HG02970 (cell line): ENCODE measurements at regions not wholly inside any gene's neighbourhood (a gene's known extent, or its start where the extent isn't known, plus 50 kb on each side); places are given as distances from the start of the nearest gene placed in this dataset.

Experiments used
- ATAC-seq: cut with Tn5 transposase; IDR thresholded peaks from one replicate; pipeline ENCODE4 v1.9.1; 2021; ENCODE audit warnings: mild to moderate bottlenecking, moderate library complexity, moderate number of reproducible peaks; ENCODE audit not compliant: unreplicated experiment, low FRiP score

DNA sequence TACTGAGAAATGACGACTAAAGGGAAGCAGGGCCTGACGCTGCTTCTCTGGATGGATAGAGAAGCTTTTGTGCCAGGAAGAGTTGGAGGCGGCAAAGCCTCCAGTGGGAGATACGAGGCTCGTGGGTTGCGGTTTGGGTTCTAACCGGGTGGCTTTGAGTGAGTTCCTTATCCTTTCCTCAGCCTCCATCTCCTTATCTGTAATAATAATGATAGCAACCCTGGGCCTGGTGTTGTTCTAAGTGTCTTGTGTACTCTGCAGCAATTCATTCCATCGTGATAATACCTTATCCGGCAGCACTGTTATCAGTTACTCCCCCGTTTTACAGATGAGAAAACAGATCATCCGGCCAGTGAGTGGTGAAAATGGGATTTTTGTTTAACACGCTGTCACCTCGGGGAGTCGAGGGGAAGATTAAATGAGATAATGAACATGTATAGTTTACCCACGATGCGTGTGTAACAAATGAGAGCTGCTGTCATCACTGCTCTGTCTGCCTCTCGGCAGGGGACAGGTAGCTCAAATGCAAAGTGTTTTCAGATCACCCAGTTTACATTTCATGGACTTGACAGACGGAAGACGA is 52.0 kb upstream of the LHX1 start:
- ATAC-seq, result no peak

DNA sequence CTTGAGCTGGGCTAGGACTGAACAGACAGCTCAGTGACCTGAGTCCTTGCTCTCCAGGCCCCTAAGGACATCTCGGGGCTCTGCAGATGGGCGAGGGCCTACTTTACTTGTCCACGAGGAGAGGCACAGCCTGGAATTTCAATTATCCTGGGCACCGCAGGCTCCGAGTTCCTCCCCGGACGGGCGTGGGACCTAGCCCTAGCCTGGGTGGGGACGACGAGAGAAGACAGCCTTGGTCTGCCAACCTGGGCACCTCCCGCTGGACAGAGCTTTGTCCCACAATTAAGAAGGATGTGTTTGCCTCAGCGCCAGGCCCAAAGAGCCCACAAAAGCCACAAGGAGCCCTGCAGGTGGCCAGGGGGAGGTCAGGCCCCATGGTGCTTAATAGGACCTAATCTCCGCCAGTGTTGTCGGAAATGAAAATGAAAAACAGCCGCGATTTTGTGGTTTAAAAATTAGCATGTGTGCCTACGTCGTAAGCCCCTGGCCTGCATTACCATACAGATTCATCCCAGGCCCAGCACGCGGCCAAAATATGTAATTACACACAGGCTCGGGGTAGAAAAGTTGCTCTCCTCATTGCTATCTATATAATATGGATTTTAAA is 51.4 kb upstream of the LHX1 start:
- ATAC-seq, result no peak
